K562 (cell line): ENCODE measurements at regions not wholly inside any gene's neighbourhood (a gene's known extent, or its start where the extent isn't known, plus 50 kb on each side); places are given as distances from the start of the nearest gene placed in this dataset.

Source experiments
- ADNP ChIP-seq: fragments of 200-800 bp; sonication (Bioruptor generic); IDR thresholded peaks from 2 replicates; pipeline ENCODE4 v1.6.1; 2016; ENCODE audit warnings: missing genetic modification characterization, missing compliant biosample characterization
- ERF ChIP-seq: fragments of 450-650 bp; formaldehyde crosslinking; IDR thresholded peaks from 2 replicates; pipeline ENCODE4 v1.4.0; 2020; ENCODE audit warnings: mild to moderate bottlenecking, mixed read lengths
- EWSR1 ChIP-seq: fragments of 450-650 bp; IDR thresholded peaks from 2 replicates; pipeline ENCODE4 v1.6.1; 2018; ENCODE audit warnings: borderline replicate concordance, mild to moderate bottlenecking, low read depth, moderate library complexity; ENCODE audit not compliant: partially characterized antibody
- FOXA3 ChIP-seq, 2 experiments: fragments of 450-650 bp in 1 of 2; sonication (generic) in 1 of 2; formaldehyde crosslinking; IDR thresholded peaks in 1 of 2; conservative IDR thresholded peaks in 1 of 2; 2 replicates each; pipeline versions ENCODE4 v1.4.0 to v1.8.0; 2020 to 2022; ENCODE audit warnings: mild to moderate bottlenecking in 2 of 2, missing genetic modification reagents in 1 of 2
- GTF2F1 ChIP-seq: IDR thresholded peaks from 2 replicates; pipeline ENCODE4 v1.6.1; 2011; ENCODE audit warnings: low read depth, low read length, improper control_type of control experiment
- HNRNPK ChIP-seq: fragments of 200-400 bp; formaldehyde crosslinking; IDR thresholded peaks from one replicate; pipeline ENCODE4 v1.6.1; 2018; ENCODE audit warnings: mild to moderate bottlenecking, low read depth, low read length; ENCODE audit not compliant: poor library complexity, severe bottlenecking
- PCBP1 ChIP-seq: fragments of 200-400 bp; formaldehyde crosslinking; IDR thresholded peaks from 2 replicates; pipeline ENCODE4 v1.6.1; 2018; ENCODE audit warnings: mild to moderate bottlenecking, low read depth, low read length; ENCODE audit not compliant: poor library complexity, severe bottlenecking
- ZNF707 ChIP-seq: fragments of 250-450 bp; sonication (Bioruptor Pico); conservative IDR thresholded peaks from 2 replicates; pipeline ENCODE4 v1.8.0; 2022; ENCODE audit warnings: inconsistent platforms, mild to moderate bottlenecking, moderate library complexity
- TF ChIP-seq, protein P1 (sequence below): fragments of 150-350 bp; conservative IDR thresholded peaks from 2 replicates; pipeline ENCODE4 v1.6.1; 2014; ENCODE audit warnings: low read length
- TF ChIP-seq, protein P2 (sequence below): sonication (generic); formaldehyde crosslinking; IDR thresholded peaks from 2 replicates; pipeline ENCODE4 v1.8.0; 2022; ENCODE audit warnings: mild to moderate bottlenecking, missing genetic modification reagents
- TF ChIP-seq, protein P3 (sequence below): sonication (generic); formaldehyde crosslinking; IDR thresholded peaks from 2 replicates; pipeline ENCODE4 v1.5.0; 2020; ENCODE audit warnings: missing genetic modification reagents

DNA sequence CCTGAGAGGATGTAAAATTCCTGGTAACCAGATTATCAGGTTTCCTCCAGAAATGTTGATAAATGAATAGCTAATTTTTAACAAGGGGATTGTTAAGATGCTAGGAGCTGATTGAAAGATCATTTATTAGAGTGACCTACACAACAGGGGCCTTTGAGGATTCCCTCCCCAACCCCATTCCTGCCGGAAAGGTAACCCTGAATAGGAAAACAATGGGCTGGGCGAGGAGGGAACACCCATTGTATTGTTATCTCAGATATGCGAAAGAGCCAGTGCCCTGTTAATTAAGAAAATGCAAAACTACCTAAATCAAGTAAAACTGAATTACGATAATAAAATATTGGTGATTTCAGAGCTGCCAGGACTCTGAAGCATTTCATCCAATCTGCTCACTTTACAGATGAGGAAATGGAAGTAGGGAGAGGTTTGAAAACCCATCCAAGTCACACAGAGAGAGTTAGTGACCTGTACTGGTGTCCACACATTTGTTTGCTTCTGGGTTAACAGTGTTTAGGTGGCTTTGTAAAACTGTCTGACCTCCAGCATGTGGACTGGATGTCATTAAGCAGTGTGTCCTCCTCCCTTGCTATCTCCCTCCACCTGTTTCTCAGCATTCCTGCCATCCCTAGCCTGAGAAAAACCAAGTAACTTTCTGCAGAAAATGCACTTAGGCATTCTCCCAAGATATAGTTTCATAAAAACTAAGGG lies 214.8 kb downstream of the TTC6 start (continued):
- TF ChIP-seq, protein P1, sequence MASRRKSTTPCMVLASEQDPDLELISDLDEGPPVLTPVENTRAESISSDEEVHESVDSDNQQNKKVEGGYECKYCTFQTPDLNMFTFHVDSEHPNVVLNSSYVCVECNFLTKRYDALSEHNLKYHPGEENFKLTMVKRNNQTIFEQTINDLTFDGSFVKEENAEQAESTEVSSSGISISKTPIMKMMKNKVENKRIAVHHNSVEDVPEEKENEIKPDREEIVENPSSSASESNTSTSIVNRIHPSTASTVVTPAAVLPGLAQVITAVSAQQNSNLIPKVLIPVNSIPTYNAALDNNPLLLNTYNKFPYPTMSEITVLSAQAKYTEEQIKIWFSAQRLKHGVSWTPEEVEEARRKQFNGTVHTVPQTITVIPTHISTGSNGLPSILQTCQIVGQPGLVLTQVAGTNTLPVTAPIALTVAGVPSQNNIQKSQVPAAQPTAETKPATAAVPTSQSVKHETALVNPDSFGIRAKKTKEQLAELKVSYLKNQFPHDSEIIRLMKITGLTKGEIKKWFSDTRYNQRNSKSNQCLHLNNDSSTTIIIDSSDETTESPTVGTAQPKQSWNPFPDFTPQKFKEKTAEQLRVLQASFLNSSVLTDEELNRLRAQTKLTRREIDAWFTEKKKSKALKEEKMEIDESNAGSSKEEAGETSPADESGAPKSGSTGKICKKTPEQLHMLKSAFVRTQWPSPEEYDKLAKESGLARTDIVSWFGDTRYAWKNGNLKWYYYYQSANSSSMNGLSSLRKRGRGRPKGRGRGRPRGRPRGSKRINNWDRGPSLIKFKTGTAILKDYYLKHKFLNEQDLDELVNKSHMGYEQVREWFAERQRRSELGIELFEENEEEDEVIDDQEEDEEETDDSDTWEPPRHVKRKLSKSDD, result no peak
- TF ChIP-seq, protein P2, sequence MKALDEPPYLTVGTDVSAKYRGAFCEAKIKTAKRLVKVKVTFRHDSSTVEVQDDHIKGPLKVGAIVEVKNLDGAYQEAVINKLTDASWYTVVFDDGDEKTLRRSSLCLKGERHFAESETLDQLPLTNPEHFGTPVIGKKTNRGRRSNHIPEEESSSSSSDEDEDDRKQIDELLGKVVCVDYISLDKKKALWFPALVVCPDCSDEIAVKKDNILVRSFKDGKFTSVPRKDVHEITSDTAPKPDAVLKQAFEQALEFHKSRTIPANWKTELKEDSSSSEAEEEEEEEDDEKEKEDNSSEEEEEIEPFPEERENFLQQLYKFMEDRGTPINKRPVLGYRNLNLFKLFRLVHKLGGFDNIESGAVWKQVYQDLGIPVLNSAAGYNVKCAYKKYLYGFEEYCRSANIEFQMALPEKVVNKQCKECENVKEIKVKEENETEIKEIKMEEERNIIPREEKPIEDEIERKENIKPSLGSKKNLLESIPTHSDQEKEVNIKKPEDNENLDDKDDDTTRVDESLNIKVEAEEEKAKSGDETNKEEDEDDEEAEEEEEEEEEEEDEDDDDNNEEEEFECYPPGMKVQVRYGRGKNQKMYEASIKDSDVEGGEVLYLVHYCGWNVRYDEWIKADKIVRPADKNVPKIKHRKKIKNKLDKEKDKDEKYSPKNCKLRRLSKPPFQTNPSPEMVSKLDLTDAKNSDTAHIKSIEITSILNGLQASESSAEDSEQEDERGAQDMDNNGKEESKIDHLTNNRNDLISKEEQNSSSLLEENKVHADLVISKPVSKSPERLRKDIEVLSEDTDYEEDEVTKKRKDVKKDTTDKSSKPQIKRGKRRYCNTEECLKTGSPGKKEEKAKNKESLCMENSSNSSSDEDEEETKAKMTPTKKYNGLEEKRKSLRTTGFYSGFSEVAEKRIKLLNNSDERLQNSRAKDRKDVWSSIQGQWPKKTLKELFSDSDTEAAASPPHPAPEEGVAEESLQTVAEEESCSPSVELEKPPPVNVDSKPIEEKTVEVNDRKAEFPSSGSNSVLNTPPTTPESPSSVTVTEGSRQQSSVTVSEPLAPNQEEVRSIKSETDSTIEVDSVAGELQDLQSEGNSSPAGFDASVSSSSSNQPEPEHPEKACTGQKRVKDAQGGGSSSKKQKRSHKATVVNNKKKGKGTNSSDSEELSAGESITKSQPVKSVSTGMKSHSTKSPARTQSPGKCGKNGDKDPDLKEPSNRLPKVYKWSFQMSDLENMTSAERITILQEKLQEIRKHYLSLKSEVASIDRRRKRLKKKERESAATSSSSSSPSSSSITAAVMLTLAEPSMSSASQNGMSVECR (CRISPR knock-in tag), result no peak
- TF ChIP-seq PCBP1 (no peak), EWSR1 (no peak), HNRNPK (no peak), ZNF707 (CRISPR knock-in tag) (no peak), GTF2F1 (no peak), ERF (CRISPR knock-in tag) (no peak), FOXA3 (CRISPR knock-in tag; conservative IDR thresholded peaks at IDR 0.05 in 1 of 2, IDR thresholded peaks at IDR 0.05 in 1 of 2) (no peak), ADNP (tag) (no peak)
- TF ChIP-seq, protein P3, sequence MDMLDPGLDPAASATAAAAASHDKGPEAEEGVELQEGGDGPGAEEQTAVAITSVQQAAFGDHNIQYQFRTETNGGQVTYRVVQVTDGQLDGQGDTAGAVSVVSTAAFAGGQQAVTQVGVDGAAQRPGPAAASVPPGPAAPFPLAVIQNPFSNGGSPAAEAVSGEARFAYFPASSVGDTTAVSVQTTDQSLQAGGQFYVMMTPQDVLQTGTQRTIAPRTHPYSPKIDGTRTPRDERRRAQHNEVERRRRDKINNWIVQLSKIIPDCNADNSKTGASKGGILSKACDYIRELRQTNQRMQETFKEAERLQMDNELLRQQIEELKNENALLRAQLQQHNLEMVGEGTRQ (CRISPR knock-in tag), result no peak
